Panc1 (cell line): ENCODE measurements at regions not wholly inside any gene's neighbourhood (a gene's known extent, or its start where the extent isn't known, plus 50 kb on each side); places are given as distances from the start of the nearest gene placed in this dataset.

Source experiments
- ATAC-seq: fragments of 200-7000 bp; cut with Tn5 transposase; 2 replicates; pipeline ENCODE4 v1.9.1; 2020; ENCODE audit warnings: mild to moderate bottlenecking, moderate library complexity
- BruUV-seq: library from RNA; stranded (reverse); fragments of 400-500 nt; replicated peaks from 2 replicates; lab custom pipeline; 2021; lab: Mats Ljungman, UMichigan
- CTCF ChIA-PET: fragments of 300-600 bp; sonication (Branson Sonifier 250); formaldehyde crosslinking; loops from one replicate; lab custom pipeline; 2022; ENCODE audit warnings: antibody characterized with exemption; lab: Charles Lee
- POLR2A ChIA-PET: fragments of 300-600 bp; sonication (Branson Sonifier 250); formaldehyde crosslinking; loops from one replicate; lab custom pipeline; 2022; ENCODE audit warnings: antibody characterized with exemption; lab: Charles Lee
- DNase-seq: peaks from one replicate; pipeline ENCODE4 v3.0.0-alpha.2; 2010; ENCODE audit warnings: low read depth, low spot score
- H3K27ac ChIP-seq: 2 replicates; pipeline ENCODE4 v1.5.1; 2011; ENCODE audit warnings: mild to moderate bottlenecking, low read length, inconsistent platforms
- H3K27me3 ChIP-seq: fragments of 200-500 bp; sonication (Bioruptor generic); 2 replicates; pipeline ENCODE4 v1.6.0; 2014; ENCODE audit warnings: low read length, inconsistent platforms; ENCODE audit not compliant: control insufficient read depth, insufficient read depth
- H3K36me3 ChIP-seq: fragments of 200-500 bp; sonication (Bioruptor generic); 2 replicates; pipeline ENCODE4 v1.5.1; 2014; ENCODE audit warnings: inconsistent platforms, mild to moderate bottlenecking, low read length, moderate library complexity; ENCODE audit not compliant: control insufficient read depth, insufficient read depth
- H3K4me1 ChIP-seq: 2 replicates; pipeline ENCODE4 v1.5.1; 2011; ENCODE audit warnings: inconsistent platforms, mild to moderate bottlenecking, low read length, moderate library complexity; ENCODE audit not compliant: control insufficient read depth, insufficient read depth
- H3K4me3 ChIP-seq, 2 experiments: 2 replicates each; pipeline ENCODE4 v1.5.1; 2011 to 2012; ENCODE audit warnings: low read depth in 2 of 2, low read length in 2 of 2, mild to moderate bottlenecking in 2 of 2, inconsistent platforms in 1 of 2, moderate library complexity in 1 of 2
- H3K9me3 ChIP-seq: fragments of 200-500 bp; sonication (Bioruptor generic); 2 replicates; pipeline ENCODE4 v1.5.1; 2014; ENCODE audit warnings: low read depth, mild to moderate bottlenecking, inconsistent platforms, low read length, moderate library complexity; ENCODE audit not compliant: control insufficient read depth, insufficient read depth
- POLR2AphosphoS5 ChIP-seq: IDR thresholded peaks from 2 replicates; pipeline ENCODE4 v1.6.1; 2012; ENCODE audit warnings: mild to moderate bottlenecking, low read depth, low read length, moderate library complexity
- REST ChIP-seq, 2 experiments: IDR thresholded peaks; 2 replicates each; pipeline ENCODE4 v1.6.1; 2011 to 2012; ENCODE audit warnings: low read depth in 2 of 2, control low read depth in 1 of 2, low read length in 1 of 2, mild to moderate bottlenecking in 1 of 2, moderate library complexity in 1 of 2; ENCODE audit not compliant: insufficient read depth in 1 of 2
- SIN3A ChIP-seq: IDR thresholded peaks from 2 replicates; pipeline ENCODE4 v1.6.1; 2012; ENCODE audit warnings: low read depth, mild to moderate bottlenecking, low read length, moderate library complexity, borderline replicate concordance; ENCODE audit not compliant: insufficient read depth
- TCF7L2 ChIP-seq: IDR thresholded peaks from 2 replicates; pipeline ENCODE4 v1.6.1; 2011; ENCODE audit warnings: mild to moderate bottlenecking, low read depth, low read length, inconsistent platforms
- in situ Hi-C: cut with HindIII; loops from 2 replicates; pipeline ENCODE4 v1.10.0; 2016; ENCODE audit warnings: low sequenced_read_pairs, low pct_unique_long_range_greater_than_20kb
- intact Hi-C: fragments of 100-400 bp; cut with micrococcal nuclease; formaldehyde crosslinking; loops from one replicate; pipeline ENCODE4 v1.10.0; 2022; ENCODE audit not compliant: unreplicated experiment
- TF ChIP-seq, protein P1 (sequence below): fragments of 450-650 bp; IDR thresholded peaks from 2 replicates; pipeline ENCODE4 v1.5.1; 2017; ENCODE audit warnings: mild to moderate bottlenecking

DNA sequence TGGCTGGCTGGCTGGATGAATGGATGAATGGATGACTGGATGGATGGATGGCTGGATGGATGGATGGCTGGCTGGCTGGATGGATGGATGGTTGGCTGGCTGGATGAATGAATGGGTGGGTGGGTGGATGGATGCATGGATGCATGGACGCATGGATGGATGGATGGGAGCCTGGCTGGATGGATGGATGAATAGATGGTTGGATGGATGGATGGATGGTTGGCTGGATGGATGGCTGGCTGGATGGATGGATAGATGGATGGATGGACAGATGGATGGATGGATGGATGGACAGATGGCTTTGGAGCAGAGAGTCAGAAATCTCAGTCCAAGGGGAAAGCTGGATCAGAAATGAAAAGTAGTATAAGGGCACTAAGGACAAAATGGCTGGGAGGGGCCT is 106.4 kb upstream of the SERP2 start:
- POLR2A ChIA-PET, result no interaction called here
- TF ChIP-seq POLR2AphosphoS5 (no peak), TCF7L2 (no peak), REST (IDR thresholded peaks at IDR 0.05; ENCODE audit: insufficient read depth in 1 of 2, low read depth in 2 of 2, low read length in 1 of 2) (no peak), SIN3A (no peak)
- TF ChIP-seq, protein P1, sequence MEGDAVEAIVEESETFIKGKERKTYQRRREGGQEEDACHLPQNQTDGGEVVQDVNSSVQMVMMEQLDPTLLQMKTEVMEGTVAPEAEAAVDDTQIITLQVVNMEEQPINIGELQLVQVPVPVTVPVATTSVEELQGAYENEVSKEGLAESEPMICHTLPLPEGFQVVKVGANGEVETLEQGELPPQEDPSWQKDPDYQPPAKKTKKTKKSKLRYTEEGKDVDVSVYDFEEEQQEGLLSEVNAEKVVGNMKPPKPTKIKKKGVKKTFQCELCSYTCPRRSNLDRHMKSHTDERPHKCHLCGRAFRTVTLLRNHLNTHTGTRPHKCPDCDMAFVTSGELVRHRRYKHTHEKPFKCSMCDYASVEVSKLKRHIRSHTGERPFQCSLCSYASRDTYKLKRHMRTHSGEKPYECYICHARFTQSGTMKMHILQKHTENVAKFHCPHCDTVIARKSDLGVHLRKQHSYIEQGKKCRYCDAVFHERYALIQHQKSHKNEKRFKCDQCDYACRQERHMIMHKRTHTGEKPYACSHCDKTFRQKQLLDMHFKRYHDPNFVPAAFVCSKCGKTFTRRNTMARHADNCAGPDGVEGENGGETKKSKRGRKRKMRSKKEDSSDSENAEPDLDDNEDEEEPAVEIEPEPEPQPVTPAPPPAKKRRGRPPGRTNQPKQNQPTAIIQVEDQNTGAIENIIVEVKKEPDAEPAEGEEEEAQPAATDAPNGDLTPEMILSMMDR, result no peak

GRCh38 chr13:44267980-44268379 is 105.6 kb upstream of the SERP2 start:
- ATAC-seq, result no peak
- no peak overlapping the region for H3K27ac ChIP-seq
- BruUV-seq, result no TSS peak
- no peak for DNase-seq
- intact Hi-C loops, result no loop called here
- TF ChIP-seq, protein P1, result no peak
- TF ChIP-seq SIN3A, result no peak
- in situ Hi-C loops, result no loop called here
- CTCF ChIA-PET, result no interaction called here
- H3K36me3 ChIP-seq, result no peaks in the 10 kb centered on the region
- no peaks in the 10 kb centered on the region for H3K27me3 ChIP-seq
- no peak overlapping the region for H3K4me3 ChIP-seq
- H3K4me1 ChIP-seq, result no peaks in the 10 kb centered on the region
- H3K9me3 ChIP-seq, result no peaks in the 10 kb centered on the region
- POLR2A ChIA-PET, result no interaction called here

More for the DNA sequence above, 106.4 kb upstream of the SERP2 start:
- intact Hi-C loops (no loop called here), in situ Hi-C loops (no loop called here)
- Histone ChIP-seq H3K27me3 (no peaks in the 10 kb centered on the region), H3K36me3 (no peaks in the 10 kb centered on the region), H3K4me1 (no peaks in the 10 kb centered on the region), H3K4me3 (no peak overlapping the region), H3K27ac (no peak overlapping the region), H3K9me3 (no peaks in the 10 kb centered on the region)
- DNase-seq, result no peak
- no TSS peak for BruUV-seq
- CTCF ChIA-PET, result no interaction called here
- ATAC-seq, result no peak
